OCI-LY3 (cell line): ENCODE measurements at regions not wholly inside any gene's neighbourhood (a gene's known extent, or its start where the extent isn't known, plus 50 kb on each side); places are given as distances from the start of the nearest gene placed in this dataset.

Experiments
- CTCF ChIP-seq: fragments of 200-600, 300-600 bp; sonication (generic); IDR thresholded peaks from 2 replicates; pipeline ENCODE4 v1.5.1; 2014; ENCODE audit warnings: antibody characterized with exemption, low read length, low read depth
- EZH2phosphoT487 ChIP-seq: fragments of 200-600 bp; shearing (Covaris generic); IDR thresholded peaks from 2 replicates; pipeline ENCODE4 v1.6.1; 2018; ENCODE audit warnings: antibody characterized with exemption, mixed run types, low read depth

- no peak for TF ChIP-seq CTCF
- no peak for TF ChIP-seq EZH2phosphoT487
These were observed 245.7 kb downstream of the EPM2A start for GRCh38 chr6:145489583-145489982.
